Upper lobe of left lung (tissue), 4 donors: ENCODE measurements at regions not wholly inside any gene's neighbourhood (a gene's known extent, or its start where the extent isn't known, plus 50 kb on each side); places are given as distances from the start of the nearest gene placed in this dataset.

Source experiments
- EP300 ChIP-seq, 4 donors: sonication (generic); formaldehyde crosslinking; IDR thresholded peaks; one replicate each; pipeline ENCODE4 v1.5.1; 2017; ENCODE audit warnings: antibody characterized with exemption in 4 of 4, control low read depth in 2 of 4
- TF ChIP-seq, protein P1 (sequence below), 6 experiments: fragments of 450-650 bp in 4 of 6; fragments of 200-600 bp in 2 of 6; sonication (generic) in 2 of 6; IDR thresholded peaks; one replicate each; pipeline ENCODE4 v1.5.1; 2016 to 2019; ENCODE audit warnings: antibody characterized with exemption in 6 of 6

DNA sequence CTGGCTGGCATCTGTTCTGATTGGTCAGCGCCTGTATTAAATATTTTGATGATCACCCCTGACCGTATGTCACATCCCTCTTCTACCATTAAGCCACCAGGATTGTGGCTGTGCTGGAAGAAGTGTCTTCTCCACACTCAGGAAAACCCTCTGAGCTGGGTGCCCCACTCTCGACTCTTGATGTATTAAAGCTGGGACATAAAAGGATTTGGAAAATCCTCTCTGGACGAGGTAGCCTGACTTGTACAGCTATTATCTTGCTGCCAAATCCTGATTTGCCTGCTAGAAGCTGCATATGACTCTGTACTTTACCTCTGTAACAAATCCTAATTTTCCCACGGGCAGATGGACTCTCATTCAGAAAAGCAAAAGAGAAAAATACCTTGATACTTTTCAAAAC is 161.0 kb downstream of the SLC28A3 start:
- TF ChIP-seq, protein P1, sequence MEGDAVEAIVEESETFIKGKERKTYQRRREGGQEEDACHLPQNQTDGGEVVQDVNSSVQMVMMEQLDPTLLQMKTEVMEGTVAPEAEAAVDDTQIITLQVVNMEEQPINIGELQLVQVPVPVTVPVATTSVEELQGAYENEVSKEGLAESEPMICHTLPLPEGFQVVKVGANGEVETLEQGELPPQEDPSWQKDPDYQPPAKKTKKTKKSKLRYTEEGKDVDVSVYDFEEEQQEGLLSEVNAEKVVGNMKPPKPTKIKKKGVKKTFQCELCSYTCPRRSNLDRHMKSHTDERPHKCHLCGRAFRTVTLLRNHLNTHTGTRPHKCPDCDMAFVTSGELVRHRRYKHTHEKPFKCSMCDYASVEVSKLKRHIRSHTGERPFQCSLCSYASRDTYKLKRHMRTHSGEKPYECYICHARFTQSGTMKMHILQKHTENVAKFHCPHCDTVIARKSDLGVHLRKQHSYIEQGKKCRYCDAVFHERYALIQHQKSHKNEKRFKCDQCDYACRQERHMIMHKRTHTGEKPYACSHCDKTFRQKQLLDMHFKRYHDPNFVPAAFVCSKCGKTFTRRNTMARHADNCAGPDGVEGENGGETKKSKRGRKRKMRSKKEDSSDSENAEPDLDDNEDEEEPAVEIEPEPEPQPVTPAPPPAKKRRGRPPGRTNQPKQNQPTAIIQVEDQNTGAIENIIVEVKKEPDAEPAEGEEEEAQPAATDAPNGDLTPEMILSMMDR (IDR thresholded peaks at IDR 0.05), result no peak
- TF ChIP-seq EP300 (IDR thresholded peaks at IDR 0.05), result no peak
